ENCODE measurements at regions not wholly inside any gene's neighbourhood (a gene's known extent, or its start where the extent isn't known, plus 50 kb on each side); places are given as distances from the start of the nearest gene placed in this dataset.

- TF ChIP-seq FOSL2 (IDR thresholded peaks at IDR 0.05) (no peak), FOSL2 (CRISPR knock-in tag; IDR thresholded peaks at IDR 0.05) (no peak), RCOR1 (IDR thresholded peaks at IDR 0.05; ENCODE audit: low read depth, low read length) (no peak), POLR2AphosphoS2 (conservative IDR thresholded peaks at IDR 0.05; ENCODE audit: low read length) (no peak)
Observed at GRCh38 chr19:27729332-27729731, 1483.6 kb downstream of the UQCRFS1 start (continued).

GRCh38 chr19:27722625-27723024 is 1490.3 kb downstream of the UQCRFS1 start:
- DNase-seq (ENCODE audit: low read depth in 1 of 2, low spot score in 1 of 2), result no peak
- H3K27ac ChIP-seq, result no peak overlapping the region
- WGBS (ENCODE audit: missing lambda C conversion rate), result 41% methylated on average over 4 of the region's 4 CpGs
- no peak overlapping the region for H3K4me3 ChIP-seq
- H3K4me2 ChIP-seq, result no peak overlapping the region
- no peaks in the 10 kb centered on the region for H3K4me1 ChIP-seq
- no peak for FAIRE-seq
- TF ChIP-seq CHD4 (IDR thresholded peaks at IDR 0.05; ENCODE audit: borderline replicate concordance), result no peak
- TF ChIP-seq POLR2A (IDR thresholded peaks at IDR 0.05; ENCODE audit: low read length), result no peak
- no peak for TF ChIP-seq HES2 (IDR thresholded peaks at IDR 0.05)
- no peak for TF ChIP-seq ATOH8 (CRISPR knock-in tag; IDR thresholded peaks at IDR 0.05; ENCODE audit: low read depth)
- no peak for TF ChIP-seq NFE2L2 (conservative IDR thresholded peaks at IDR 0.05; ENCODE audit: low read length)
- TF ChIP-seq PBX3 (IDR thresholded peaks at IDR 0.05), result no peak
- TF ChIP-seq KDM5A (IDR thresholded peaks at IDR 0.05), result no peak
- TF ChIP-seq BHLHE40 (IDR thresholded peaks at IDR 0.05; ENCODE audit: low read depth, low read length), result no peak
- no peak for TF ChIP-seq ELK1 (IDR thresholded peaks at IDR 0.05; ENCODE audit: low read depth, low read length)
- no peak for TF ChIP-seq RARB (CRISPR knock-in tag; IDR thresholded peaks at IDR 0.05)
- no peak for TF ChIP-seq GATA3 (IDR thresholded peaks at IDR 0.05; ENCODE audit: borderline replicate concordance)
- no peak for TF ChIP-seq SREBF2 (IDR thresholded peaks at IDR 0.05)
- TF ChIP-seq ZC3H11A (IDR thresholded peaks at IDR 0.05), result no peak
- ChIA-PET CTCF (interaction anchor here (1.1 to 1.5 kb wide), 3 partner anchors 8 to 71 kb away, joined by 3 to 4 read pairs (median 3); no protein-coding TSS in a partner anchor), POLR2A (no interaction called here)
- ATAC-seq, result no peak
- H3K9me3 ChIP-seq, result peaks cover 90% of the 10 kb centered on the region

- DNase-seq (ENCODE audit: low read depth in 1 of 2, low spot score in 1 of 2) (no peak), ATAC-seq (no peak), FAIRE-seq (no peak)
- 31% methylated on average over 5 of the region's 5 CpGs for WGBS (ENCODE audit: missing lambda C conversion rate)
- Histone ChIP-seq H3K4me3 (no peak overlapping the region), H3K4me2 (no peak overlapping the region), H3K9me3 (peaks cover 89% of the 10 kb centered on the region), H3K27ac (no peak overlapping the region), H3K4me1 (no peaks in the 10 kb centered on the region)
- TF ChIP-seq JUN (IDR thresholded peaks at IDR 0.05), result no peak
- ChIA-PET CTCF (no interaction called here), POLR2A (no interaction called here)
Observed at GRCh38 chr19:27720155-27720554, 1492.8 kb downstream of the UQCRFS1 start.

- no peak for DNase-seq (ENCODE audit: low read depth in 1 of 2, low spot score in 1 of 2)
- ChIA-PET CTCF (no interaction called here), POLR2A (no interaction called here)
- ATAC-seq, result no peak
- TF ChIP-seq HEYL (CRISPR knock-in tag; IDR thresholded peaks at IDR 0.05) (no peak), SREBF2 (IDR thresholded peaks at IDR 0.05) (no peak), ATOH8 (CRISPR knock-in tag; IDR thresholded peaks at IDR 0.05; ENCODE audit: low read depth) (no peak), ESRRA (IDR thresholded peaks at IDR 0.05; ENCODE audit: borderline replicate concordance, low read length) (no peak), RNF2 (IDR thresholded peaks at IDR 0.05; ENCODE audit: borderline replicate concordance, low read depth) (no peak), HDAC2 (IDR thresholded peaks at IDR 0.05) (no peak), KDM5A (IDR thresholded peaks at IDR 0.05) (no peak), HES2 (IDR thresholded peaks at IDR 0.05) (no peak), SMC3 (IDR thresholded peaks at IDR 0.05) (no peak), ZSCAN20 (CRISPR knock-in tag; IDR thresholded peaks at IDR 0.05) (no peak), EP300 (IDR thresholded peaks at IDR 0.05) (no peak)
- Histone ChIP-seq H3K4me3 (no peak overlapping the region), H3K4me2 (no peak overlapping the region), H3K27ac (no peak overlapping the region), H3K4me1 (no peaks in the 10 kb centered on the region), H3K9me3 (peaks cover 88% of the 10 kb centered on the region)
- WGBS (ENCODE audit: missing lambda C conversion rate), result 25% methylated on average over 6 of the region's 6 CpGs
- FAIRE-seq, result no peak
Observed at GRCh38 chr19:27719034-27719433, 1493.9 kb downstream of the UQCRFS1 start.

Data from A549 (cell line).